ENCODE measurements at regions not wholly inside any gene's neighbourhood (a gene's known extent, or its start where the extent isn't known, plus 50 kb on each side); places are given as distances from the start of the nearest gene placed in this dataset.

DNA sequence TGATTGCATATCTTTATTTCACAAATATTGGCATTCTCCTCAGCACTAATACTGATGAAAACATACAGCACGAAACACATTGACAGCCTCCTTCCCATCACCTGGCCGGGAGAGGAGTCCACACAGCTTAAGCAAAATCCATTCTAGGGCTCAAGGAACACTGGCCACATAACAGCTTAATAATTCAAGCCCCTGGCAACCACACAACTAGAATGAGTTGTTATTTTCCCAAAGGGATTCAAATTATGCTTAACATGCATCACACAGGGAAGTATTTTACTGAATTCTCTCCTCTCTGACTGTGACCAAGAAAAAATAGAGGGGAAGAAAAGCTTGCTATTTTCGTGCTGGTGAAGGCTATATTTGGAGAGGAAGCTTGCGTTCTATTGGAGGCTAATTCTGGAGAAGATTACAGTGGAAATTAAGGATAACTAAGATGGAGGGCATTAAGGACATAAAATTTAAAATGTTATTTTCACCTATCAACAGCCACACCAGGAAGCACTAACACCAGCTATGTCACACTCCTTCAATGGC, 198.5 kb downstream of the ADGRG6 start:
- no peak for DNase-seq

GRCh38 chr6:142501795-142502194, 200.0 kb downstream of the ADGRG6 start:
- DNase-seq: no peak

DNA sequence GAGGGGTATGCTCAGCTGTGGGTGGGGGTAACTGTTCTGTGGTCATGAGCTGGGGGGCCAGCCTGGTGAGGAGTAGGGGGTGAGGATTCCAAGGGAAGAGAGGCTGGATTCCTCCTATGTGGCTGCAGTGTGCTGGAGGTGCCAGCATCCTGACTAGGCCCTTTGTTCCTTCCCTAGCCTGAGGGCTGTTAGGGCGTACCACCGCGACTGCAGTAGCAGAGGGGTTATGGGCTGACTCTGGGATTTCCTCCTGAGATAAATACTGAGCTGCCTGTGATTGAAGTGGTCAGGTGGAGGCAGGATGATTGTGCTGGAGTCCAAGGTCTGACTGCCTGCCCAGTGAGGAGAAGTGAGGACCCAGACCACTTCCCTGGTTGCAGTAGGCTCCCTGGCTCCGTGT, 205.3 kb downstream of the ADGRG6 start:
- no peak for DNase-seq

- no peak for DNase-seq
These were observed 208.4 kb downstream of the ADGRG6 start for GRCh38 chr6:142510211-142510610.

- DNase-seq: no peak
These were observed 216.3 kb downstream of the ADGRG6 start for GRCh38 chr6:142518126-142518525.

DNA sequence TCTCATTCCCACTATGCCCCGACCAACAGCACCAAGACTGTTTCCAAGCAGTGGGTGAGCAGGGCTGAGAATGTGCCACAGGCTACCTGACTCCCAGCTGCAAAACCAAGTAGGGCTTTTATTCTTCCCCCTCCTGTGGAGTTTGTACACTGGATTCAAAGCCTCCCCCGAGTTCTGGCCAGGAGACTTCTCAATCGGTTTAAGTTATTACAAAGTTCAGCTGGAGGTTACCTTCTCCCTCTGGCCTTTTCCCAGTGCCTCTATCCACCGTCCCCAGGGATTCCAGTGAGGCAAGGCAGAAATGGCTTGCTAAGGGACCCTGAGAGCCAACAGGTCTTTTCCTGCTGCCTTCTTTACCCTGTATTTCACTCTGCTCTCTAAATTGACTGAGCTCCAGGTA, 217.0 kb downstream of the ADGRG6 start:
- DNase-seq: no peak

GRCh38 chr6:142521791-142522190, 220.0 kb downstream of the ADGRG6 start:
- no peak for DNase-seq

DNA sequence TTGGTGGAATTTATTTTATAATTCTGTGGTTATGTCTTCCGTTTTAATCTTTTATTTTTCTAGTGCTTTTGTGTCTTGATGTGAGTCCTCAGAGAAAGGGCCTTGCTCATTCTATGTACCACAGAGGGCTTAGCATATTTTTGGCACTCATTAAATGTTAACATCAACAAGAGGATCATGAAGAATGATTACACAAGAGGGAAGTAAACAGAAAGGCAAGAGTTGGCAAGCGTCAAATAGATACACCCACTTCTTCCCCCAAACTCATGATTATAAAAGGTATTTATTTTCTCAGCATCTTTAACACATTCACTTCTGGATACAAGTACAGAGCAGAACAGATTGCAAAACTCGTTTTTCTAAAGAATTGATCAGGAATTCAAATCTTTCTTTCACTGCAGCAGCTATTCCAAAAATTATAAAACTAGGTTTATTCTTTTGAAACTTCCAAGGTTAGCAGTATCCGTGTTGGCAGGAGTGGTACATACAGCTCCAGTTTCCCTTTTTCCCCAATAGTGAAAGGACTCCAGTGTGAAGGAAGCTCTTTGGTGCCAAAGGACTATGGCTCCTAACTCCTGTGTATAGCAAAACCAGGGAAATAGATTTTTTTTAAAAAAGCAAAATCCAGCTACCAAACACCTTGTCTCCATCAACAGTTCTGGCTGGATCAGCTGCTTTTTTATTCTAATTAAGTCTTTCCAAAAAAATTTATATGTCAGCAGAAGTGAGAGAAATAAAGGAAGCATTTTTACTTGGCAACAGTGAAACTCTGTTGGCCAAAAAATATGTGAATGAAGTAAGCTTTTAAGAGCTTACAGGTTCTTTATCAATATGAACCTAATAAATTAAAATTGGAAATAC, 221.9 kb downstream of the ADGRG6 start:
- DNase-seq: no peak

GRCh38 chr6:142530566-142530965, 228.8 kb downstream of the ADGRG6 start:
- no peak for DNase-seq

- no peak for DNase-seq
These were observed 229.9 kb downstream of the ADGRG6 start for GRCh38 chr6:142531727-142532126.

- DNase-seq: no peak
These were observed 232.3 kb downstream of the ADGRG6 start for GRCh38 chr6:142534076-142534475.

- DNase-seq: no peak
These were observed 232.7 kb downstream of the ADGRG6 start for GRCh38 chr6:142534484-142534883.

- peak; percentile 5 for DNase-seq
These were observed 236.0 kb downstream of the ADGRG6 start for GRCh38 chr6:142537612-142538478.

DNA sequence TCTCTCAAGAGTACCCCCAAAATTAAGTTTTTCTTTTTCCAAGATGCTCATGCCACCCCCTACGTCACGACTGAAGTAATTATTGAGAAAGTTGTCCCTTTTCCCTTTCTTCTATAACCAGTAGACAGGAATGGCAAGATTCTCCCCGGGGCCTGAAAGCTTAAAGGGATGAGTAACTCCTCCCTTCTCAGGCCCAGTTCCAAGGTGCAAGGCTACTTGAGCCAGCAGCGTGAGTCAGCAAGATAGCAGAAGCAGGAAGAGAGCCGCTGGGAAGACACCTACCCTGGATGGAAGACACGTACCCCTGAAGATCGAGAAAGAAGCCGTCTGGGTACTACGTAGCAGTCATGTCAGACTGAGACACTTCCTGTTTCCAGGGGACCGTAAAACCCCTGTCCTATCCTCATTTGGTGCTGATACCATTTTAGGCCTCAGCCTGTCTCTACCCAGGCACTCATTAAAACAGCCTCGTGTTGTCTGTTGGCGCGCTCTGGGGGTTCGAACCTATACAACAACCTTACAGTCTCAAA, 241.0 kb downstream of the ADGRG6 start:
- DNase-seq: no peak

GRCh38 chr6:142543606-142544005, 241.8 kb downstream of the ADGRG6 start:
- no peak for DNase-seq

DNA sequence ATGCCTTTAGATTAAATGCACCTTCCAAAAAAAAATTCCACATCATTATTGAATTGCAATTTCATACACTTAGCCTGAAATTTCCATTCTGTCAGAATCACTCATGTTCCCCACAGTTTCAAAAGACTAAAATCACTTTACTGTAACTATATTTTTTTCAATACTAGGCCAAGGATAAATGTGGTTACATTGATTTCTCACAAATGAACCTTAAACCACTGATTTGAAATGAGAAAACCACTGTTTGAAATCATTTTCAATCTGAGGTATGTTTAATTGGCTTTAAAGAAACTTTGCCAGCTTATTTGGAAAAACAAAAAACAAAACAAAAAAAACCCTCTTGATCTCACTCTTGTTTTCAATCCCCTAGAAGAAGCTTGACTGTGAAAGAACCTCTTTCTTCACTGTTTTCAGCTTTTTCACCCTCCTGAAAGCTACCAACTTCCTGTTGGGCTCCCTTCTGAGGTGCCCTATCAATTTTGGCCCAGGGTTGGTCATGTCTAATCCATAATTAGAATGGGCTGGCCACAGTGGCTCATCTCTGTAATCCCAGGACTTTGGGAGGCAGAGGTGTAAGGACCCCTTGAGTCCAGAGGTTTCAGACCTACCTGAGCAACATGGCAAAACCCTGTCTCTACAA, 242.5 kb downstream of the ADGRG6 start:
- DNase-seq: no peak

GRCh38 chr6:142545147-142545546, 243.3 kb downstream of the ADGRG6 start:
- DNase-seq: no peak

DNA sequence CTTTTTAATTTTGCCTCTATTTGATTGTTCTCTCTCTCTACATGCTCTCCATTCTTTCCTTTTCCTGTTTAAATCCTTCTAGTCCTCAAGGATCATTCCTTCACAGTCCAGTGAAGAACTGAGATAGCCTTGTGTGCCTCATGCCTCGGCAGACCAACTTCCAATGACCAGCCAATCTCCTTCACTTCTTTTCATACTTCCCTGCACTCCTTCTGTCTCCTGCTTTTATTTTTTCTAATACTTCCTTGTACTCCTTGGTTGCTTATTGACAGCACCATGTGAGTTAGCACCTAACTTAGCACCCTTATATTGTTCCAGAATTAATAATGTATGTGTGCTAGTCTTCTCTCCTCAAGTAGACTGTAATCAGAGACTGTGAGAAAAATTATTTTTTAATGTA, 246.8 kb downstream of the ADGRG6 start:
- DNase-seq: no peak

- no peak for DNase-seq
These were observed 248.7 kb downstream of the ADGRG6 start for GRCh38 chr6:142550310-142551063.

- DNase-seq: no peak
These were observed 249.5 kb downstream of the ADGRG6 start for GRCh38 chr6:142551274-142551811.

DNA sequence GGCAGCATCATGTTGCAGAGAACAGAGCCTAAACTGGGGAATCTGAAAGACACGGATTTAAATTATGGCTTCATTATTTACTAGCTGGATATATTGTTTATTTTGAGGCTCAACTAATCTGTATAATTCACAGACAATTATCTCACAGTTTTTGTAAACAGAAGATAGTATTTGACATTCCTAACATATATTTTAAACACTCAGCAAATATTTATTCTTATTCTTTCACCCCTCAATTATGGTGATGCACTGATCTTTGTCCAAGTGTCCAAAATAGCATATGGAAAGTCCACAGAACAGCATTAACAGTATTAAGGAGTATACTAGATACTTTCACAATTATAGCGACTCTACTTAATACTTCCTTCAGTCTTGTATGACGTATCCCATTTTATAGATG, 257.0 kb downstream of the ADGRG6 start:
- DNase-seq: no peak
